Rectal smooth muscle tissue (tissue), 1 donor: ENCODE measurements at regions not wholly inside any gene's neighbourhood (a gene's known extent, or its start where the extent isn't known, plus 50 kb on each side); places are given as distances from the start of the nearest gene placed in this dataset.

Experiments
- H3K27ac ChIP-seq: one replicate; pipeline ENCODE4 v1.7.0; 2013; ENCODE audit warnings: low read depth, low read length, inconsistent platforms
- H3K27me3 ChIP-seq: one replicate; pipeline ENCODE4 v1.7.0; 2013; ENCODE audit warnings: low read length; ENCODE audit not compliant: control insufficient read depth, insufficient read depth
- H3K36me3 ChIP-seq: one replicate; pipeline ENCODE4 v1.7.0; 2013; ENCODE audit warnings: low read length; ENCODE audit not compliant: control insufficient read depth, insufficient read depth
- H3K4me1 ChIP-seq: one replicate; pipeline ENCODE4 v1.7.0; 2013; ENCODE audit warnings: low read length; ENCODE audit not compliant: control insufficient read depth, insufficient read depth
- H3K4me3 ChIP-seq: one replicate; pipeline ENCODE4 v1.7.0; 2013; ENCODE audit warnings: low read length
- H3K9ac ChIP-seq: one replicate; pipeline ENCODE4 v1.7.0; 2013; ENCODE audit warnings: low read length

DNA sequence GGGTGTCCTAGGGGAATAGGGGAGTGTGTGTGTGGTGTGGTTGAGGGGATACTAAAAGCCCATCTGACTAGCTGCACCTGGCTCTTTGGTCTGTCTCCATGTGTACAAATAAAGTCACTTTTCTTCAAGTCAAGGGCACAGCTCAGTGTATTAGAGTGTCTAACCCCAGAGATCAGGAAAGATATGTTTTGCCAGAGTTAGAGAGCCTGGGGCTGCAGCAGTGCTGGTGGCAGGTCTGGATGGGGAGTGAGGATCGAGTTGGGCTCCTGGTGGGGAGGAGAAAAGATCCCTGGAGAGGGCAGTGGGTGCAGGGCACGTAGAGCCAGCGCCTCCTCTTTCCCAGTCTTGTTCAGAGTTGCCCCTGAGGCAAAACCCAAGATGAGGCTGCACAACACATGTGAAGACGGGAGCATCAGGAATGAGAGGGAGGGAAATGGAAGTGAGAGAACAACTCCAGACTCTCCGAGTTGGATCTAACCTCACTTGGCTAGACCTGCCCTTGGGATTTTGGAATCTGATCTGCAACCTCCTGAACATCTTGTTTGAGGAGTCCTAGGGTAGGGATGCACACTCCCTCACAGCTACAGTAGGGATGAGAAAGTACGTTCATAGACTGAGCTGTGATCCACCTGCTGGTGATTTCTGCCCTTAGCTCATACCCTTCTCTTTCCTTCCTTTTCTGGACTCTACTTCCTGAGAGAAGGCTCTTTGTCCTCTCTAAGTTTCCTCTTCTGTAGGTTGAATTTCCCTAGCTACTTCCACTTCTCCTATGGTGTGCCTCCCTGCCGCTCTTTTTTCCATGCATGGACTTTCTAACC is 309.9 kb downstream of the ZSWIM6 start:
- H3K9ac ChIP-seq = no peak overlapping the region
- H3K4me3 ChIP-seq = no peak overlapping the region
- H3K27me3 ChIP-seq = no peaks in the 10 kb centered on the region
- no peak overlapping the region for H3K27ac ChIP-seq
- H3K4me1 ChIP-seq = no peaks in the 10 kb centered on the region
- H3K36me3 ChIP-seq = no peaks in the 10 kb centered on the region

- Histone ChIP-seq H3K4me1 (no peaks in the 10 kb centered on the region), H3K36me3 (no peaks in the 10 kb centered on the region), H3K27ac (no peak overlapping the region), H3K9ac (no peak overlapping the region), H3K4me3 (no peak overlapping the region), H3K27me3 (no peaks in the 10 kb centered on the region)
These were observed 315.6 kb downstream of the ZSWIM6 start for GRCh38 chr5:61647672-61648071.

- Histone ChIP-seq H3K36me3 (no peaks in the 10 kb centered on the region), H3K27me3 (no peaks in the 10 kb centered on the region), H3K4me3 (no peak overlapping the region), H3K27ac (no peak overlapping the region), H3K9ac (no peak overlapping the region), H3K4me1 (no peaks in the 10 kb centered on the region)
These were observed 317.2 kb downstream of the ZSWIM6 start for GRCh38 chr5:61649231-61649630.

DNA sequence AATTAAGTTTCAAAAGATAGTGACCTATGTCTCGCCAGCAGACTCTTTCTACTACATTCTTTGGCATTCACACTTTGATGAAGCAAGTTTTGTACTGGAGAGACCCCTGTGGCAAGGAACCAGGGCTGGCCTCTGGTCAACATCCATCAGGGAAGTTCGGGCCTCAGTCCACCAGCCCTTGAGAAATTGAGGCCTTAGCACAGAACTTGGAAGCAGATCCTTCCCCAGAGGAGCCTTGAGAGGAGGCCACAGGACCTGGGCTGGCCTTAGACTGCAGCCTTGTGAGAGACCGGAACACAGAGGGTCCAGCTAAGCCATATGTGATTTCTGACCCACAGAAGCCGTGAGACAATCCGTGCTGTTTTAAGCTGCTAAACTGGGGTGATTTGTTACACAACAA is 317.9 kb downstream of the ZSWIM6 start:
- Histone ChIP-seq H3K4me3 (no peak overlapping the region), H3K27ac (no peak overlapping the region), H3K36me3 (no peaks in the 10 kb centered on the region), H3K9ac (no peak overlapping the region), H3K27me3 (no peaks in the 10 kb centered on the region), H3K4me1 (no peaks in the 10 kb centered on the region)

DNA sequence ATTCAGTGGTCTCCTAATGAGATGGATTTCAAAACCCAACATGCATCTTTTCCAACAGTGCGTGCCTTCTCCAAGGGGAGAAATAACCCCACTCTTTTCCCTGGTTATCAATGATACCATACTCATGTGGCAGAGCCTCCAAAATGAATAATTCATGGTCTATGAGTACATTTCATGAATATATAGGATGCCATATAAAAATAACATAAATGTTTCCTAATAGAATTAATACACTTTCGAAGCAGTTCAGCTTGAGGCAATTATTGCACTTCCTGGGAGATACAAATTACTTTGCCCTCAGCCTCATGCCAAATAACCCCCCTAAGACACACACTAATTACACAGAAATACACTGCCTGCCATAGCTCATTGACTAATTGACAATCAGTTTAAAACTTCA is 318.6 kb downstream of the ZSWIM6 start:
- Histone ChIP-seq H3K9ac (no peak overlapping the region), H3K4me1 (no peaks in the 10 kb centered on the region), H3K27me3 (no peaks in the 10 kb centered on the region), H3K36me3 (no peaks in the 10 kb centered on the region), H3K27ac (no peak overlapping the region), H3K4me3 (no peak overlapping the region)

DNA sequence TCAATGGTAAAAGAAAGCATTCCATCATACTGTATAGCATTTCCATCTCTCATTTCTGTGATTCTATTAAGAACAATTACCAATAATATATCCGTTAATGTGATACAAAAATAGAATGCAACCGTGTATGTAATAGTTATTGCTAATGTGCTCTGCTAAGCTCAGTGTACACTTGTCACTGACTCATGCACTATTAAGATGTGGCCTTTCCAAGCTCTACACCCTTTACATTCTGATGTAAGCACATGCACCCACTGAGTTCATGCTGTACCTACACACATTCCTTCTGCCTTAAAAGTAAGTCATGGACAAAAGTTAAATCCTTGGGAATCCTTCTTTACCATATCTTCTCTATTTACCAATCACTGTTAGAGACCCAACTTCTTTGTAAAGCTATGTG is 319.1 kb downstream of the ZSWIM6 start:
- no peaks in the 10 kb centered on the region for H3K4me1 ChIP-seq
- no peaks in the 10 kb centered on the region for H3K27me3 ChIP-seq

DNA sequence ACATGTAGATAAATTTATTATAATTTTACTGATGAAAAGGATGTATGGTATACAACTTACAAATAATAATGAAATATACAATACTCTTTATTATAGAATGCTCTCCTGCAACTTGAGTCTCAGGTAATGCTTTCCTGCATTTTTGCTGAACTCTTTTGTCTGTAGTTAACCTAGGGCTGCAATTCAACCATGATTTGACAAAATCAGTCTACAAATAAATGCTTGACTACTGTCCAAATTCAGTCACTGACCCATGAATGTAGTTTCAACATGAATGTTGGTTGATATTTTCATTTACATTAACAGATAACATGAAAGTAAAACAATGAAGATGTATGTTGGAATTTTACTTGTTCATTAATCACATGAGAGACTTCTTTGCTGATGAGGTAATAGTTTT is 320.9 kb downstream of the ZSWIM6 start:
- H3K4me1 ChIP-seq = no peaks in the 10 kb centered on the region
- no peak overlapping the region for H3K27ac ChIP-seq
- H3K36me3 ChIP-seq = no peaks in the 10 kb centered on the region
- no peak overlapping the region for H3K4me3 ChIP-seq
- no peaks in the 10 kb centered on the region for H3K27me3 ChIP-seq
- no peak overlapping the region for H3K9ac ChIP-seq

More for the DNA sequence above, 319.1 kb downstream of the ZSWIM6 start:
- H3K4me3 ChIP-seq = no peak overlapping the region
- no peak overlapping the region for H3K27ac ChIP-seq
- no peak overlapping the region for H3K9ac ChIP-seq
- H3K36me3 ChIP-seq = no peaks in the 10 kb centered on the region

- no peaks in the 10 kb centered on the region for H3K36me3 ChIP-seq
- no peak overlapping the region for H3K9ac ChIP-seq
- H3K27ac ChIP-seq = no peak overlapping the region
- H3K4me3 ChIP-seq = no peak overlapping the region
- H3K27me3 ChIP-seq = no peaks in the 10 kb centered on the region
- H3K4me1 ChIP-seq = no peaks in the 10 kb centered on the region
These were observed 321.9 kb downstream of the ZSWIM6 start for GRCh38 chr5:61653807-61654580.

DNA sequence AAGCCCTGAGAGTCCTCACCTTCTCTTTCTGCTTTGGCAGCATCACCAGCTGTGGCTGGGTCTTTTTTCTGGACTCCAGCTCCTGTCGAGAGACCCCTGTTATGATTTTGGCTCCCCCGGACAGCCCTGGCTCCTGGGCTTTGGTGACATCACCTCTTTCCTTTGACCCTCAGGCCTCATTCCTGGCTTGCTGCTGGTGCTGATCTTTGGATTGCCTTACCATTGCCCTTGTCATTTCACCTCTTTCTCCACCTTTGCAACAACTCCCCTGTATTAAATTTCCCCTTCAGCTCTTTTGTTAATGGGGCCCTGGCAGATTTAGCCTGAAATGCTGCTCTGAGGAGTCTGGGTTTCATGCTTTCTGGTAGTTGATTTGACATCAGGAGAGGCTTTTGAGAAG is 322.8 kb downstream of the ZSWIM6 start:
- no peak overlapping the region for H3K27ac ChIP-seq
- H3K4me3 ChIP-seq = no peak overlapping the region

DNA sequence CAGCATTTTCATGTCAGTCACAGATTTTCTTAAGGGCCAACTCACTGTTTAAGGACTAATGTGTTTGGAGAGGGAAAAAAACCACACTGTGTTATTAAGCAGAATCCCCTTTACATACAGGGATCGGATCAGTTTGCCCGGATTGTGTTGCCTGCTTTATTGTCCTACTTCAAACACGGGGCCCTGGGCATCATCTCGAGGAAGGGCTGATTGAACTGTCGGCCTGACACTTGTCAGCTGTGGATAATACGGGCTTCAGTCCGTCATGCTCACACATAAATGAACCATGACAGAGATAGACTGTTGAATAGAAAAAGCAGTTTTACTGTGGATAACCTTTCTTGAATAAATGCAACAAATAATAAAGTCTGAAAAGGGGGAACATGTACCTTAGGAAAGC is 325.0 kb downstream of the ZSWIM6 start:
- Histone ChIP-seq H3K27ac (no peak overlapping the region), H3K36me3 (no peaks in the 10 kb centered on the region), H3K4me1 (no peaks in the 10 kb centered on the region), H3K4me3 (no peak overlapping the region), H3K27me3 (no peaks in the 10 kb centered on the region), H3K9ac (no peak overlapping the region)

More for the DNA sequence above, 322.8 kb downstream of the ZSWIM6 start:
- no peaks in the 10 kb centered on the region for H3K27me3 ChIP-seq
- H3K4me1 ChIP-seq = no peaks in the 10 kb centered on the region
- no peak overlapping the region for H3K9ac ChIP-seq
- no peaks in the 10 kb centered on the region for H3K36me3 ChIP-seq

DNA sequence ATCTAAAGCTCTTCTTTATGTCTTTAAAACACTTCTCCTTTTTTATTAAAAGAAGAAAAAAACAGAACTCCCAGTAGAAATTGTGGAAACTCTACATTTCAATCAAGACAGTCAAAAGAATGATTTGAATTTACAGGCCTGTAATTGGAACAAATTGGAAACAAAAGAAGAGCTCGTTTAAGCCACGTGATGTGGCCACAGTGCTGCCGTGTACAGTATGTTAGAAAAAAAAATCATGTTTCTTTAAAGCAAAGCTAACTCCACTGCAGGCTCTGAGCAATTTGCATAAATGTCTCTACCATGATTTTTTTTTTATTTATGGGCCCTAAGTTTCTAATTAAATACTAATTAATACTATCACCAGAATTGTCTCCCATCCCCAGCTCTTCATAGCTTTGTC is 325.6 kb downstream of the ZSWIM6 start:
- Histone ChIP-seq H3K27ac (no peak overlapping the region), H3K27me3 (no peaks in the 10 kb centered on the region), H3K4me1 (no peaks in the 10 kb centered on the region), H3K9ac (no peak overlapping the region), H3K4me3 (no peak overlapping the region), H3K36me3 (no peaks in the 10 kb centered on the region)

DNA sequence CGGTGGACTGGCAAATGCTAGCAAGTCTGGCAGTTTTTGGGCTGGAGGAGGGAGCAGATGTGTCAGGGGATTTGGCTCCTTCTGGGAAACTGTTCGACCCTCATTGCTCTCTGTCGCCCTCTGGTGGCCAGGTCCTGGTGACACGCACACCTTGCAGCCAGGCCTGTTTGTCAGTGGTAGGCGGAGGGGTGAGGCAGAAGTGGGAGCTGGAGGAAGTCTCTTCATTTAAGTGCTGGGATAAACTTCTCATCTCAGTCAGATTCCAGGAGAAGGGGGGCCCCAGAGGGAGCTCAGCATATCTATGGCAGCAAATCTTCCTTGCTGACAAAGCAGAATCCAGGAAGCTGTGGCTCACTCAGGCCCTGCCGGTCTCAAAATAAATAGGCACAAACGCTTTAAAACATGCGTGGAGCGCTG is 326.5 kb downstream of the ZSWIM6 start:
- Histone ChIP-seq H3K4me3 (no peak overlapping the region), H3K27ac (no peak overlapping the region), H3K36me3 (no peaks in the 10 kb centered on the region), H3K9ac (no peak overlapping the region), H3K4me1 (no peaks in the 10 kb centered on the region), H3K27me3 (no peaks in the 10 kb centered on the region)
